GM12864 (cell line): ENCODE measurements at regions not wholly inside any gene's neighbourhood (a gene's known extent, or its start where the extent isn't known, plus 50 kb on each side); places are given as distances from the start of the nearest gene placed in this dataset.

Source experiments
- DNase-seq: peaks from one replicate; pipeline ENCODE4 v3.0.0-alpha.2; 2011; ENCODE audit warnings: low read depth
- H3K4me3 ChIP-seq: 2 replicates; pipeline ENCODE4 v1.5.1; 2011; ENCODE audit warnings: mild to moderate bottlenecking, low read depth, low read length, control low read depth
- TF ChIP-seq, protein P1 (sequence below): IDR thresholded peaks from 2 replicates; pipeline ENCODE4 v1.5.1; 2011; ENCODE audit warnings: low read depth, mild to moderate bottlenecking, moderate library complexity, low read length, control low read depth, inconsistent platforms; ENCODE audit errors: missing control alignments

DNA sequence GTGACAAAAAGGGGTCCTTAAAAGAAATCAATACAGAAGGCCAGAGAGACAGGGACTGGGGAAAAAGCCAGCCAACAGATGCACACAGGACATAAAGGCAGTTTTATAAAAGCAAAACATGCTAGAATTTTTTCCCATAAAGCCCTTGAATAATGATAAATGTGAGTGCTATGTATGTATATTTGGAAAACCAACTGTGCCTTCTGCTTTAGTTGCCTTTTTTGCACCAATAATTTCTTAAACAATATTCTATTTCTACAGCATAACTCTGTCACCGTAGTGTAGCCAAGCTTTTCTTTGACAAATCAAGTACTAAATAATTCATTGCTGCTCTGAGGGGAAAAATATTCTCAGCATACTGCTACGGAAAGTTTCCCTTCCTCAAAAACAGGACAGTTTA is 730.6 kb upstream of the NRSN1 start:
- H3K4me3 ChIP-seq, result no peak overlapping the region
- DNase-seq, result no peak
- TF ChIP-seq, protein P1, sequence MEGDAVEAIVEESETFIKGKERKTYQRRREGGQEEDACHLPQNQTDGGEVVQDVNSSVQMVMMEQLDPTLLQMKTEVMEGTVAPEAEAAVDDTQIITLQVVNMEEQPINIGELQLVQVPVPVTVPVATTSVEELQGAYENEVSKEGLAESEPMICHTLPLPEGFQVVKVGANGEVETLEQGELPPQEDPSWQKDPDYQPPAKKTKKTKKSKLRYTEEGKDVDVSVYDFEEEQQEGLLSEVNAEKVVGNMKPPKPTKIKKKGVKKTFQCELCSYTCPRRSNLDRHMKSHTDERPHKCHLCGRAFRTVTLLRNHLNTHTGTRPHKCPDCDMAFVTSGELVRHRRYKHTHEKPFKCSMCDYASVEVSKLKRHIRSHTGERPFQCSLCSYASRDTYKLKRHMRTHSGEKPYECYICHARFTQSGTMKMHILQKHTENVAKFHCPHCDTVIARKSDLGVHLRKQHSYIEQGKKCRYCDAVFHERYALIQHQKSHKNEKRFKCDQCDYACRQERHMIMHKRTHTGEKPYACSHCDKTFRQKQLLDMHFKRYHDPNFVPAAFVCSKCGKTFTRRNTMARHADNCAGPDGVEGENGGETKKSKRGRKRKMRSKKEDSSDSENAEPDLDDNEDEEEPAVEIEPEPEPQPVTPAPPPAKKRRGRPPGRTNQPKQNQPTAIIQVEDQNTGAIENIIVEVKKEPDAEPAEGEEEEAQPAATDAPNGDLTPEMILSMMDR, result no peak

GRCh38 chr6:23396949-23397348 is 729.1 kb upstream of the NRSN1 start:
- TF ChIP-seq, protein P1, result no peak
- no peak for DNase-seq
- H3K4me3 ChIP-seq, result no peak overlapping the region

DNA sequence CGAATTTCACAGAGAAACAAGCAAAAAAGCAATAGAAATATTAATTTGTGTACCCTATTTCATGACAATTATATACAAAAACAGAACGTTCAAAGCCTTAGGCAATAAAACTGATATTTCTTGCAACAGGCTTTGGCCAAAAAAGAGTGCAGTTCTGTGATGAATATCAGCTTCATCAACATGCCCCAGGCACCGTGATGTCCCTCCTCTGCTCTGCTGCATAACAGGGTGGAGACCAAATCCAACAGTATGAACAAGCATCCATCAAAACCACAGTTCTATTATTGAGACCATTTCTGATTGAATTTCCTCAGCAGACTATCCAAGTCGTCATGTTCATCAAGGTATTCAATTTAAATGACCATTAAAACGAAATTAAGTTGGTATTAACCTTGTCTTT is 722.6 kb upstream of the NRSN1 start:
- DNase-seq, result no peak
- no peak overlapping the region for H3K4me3 ChIP-seq
- TF ChIP-seq, protein P1, result no peak

GRCh38 chr6:23409531-23409930 is 716.5 kb upstream of the NRSN1 start:
- TF ChIP-seq, protein P1, result no peak
- DNase-seq, result no peak
- H3K4me3 ChIP-seq, result no peak overlapping the region

DNA sequence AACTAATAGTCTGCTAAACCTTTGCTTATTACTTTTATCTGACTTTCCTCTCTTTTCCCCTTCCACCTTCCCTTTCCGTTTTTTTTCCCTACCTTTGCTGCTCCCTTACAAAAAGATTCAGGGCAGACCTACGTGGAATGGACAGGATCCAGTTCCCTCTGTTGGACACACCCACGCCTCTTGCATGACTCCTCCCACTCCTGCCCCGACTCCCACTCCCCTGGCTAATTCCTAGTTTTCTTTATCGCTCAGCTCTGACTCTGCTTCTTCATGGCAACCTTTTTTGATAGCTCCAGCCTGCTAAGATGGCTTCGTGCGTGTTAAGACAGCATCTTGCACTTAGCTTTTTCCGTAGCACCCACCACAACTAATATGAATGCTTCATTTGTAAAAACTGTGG is 715.6 kb upstream of the NRSN1 start:
- TF ChIP-seq, protein P1, result no peak
- no peak for DNase-seq
- no peak overlapping the region for H3K4me3 ChIP-seq

- no peak overlapping the region for H3K4me3 ChIP-seq
- no peak for DNase-seq
- TF ChIP-seq, protein P1, result no peak
Measured at GRCh38 chr6:23412770-23413169, 713.2 kb upstream of the NRSN1 start.

DNA sequence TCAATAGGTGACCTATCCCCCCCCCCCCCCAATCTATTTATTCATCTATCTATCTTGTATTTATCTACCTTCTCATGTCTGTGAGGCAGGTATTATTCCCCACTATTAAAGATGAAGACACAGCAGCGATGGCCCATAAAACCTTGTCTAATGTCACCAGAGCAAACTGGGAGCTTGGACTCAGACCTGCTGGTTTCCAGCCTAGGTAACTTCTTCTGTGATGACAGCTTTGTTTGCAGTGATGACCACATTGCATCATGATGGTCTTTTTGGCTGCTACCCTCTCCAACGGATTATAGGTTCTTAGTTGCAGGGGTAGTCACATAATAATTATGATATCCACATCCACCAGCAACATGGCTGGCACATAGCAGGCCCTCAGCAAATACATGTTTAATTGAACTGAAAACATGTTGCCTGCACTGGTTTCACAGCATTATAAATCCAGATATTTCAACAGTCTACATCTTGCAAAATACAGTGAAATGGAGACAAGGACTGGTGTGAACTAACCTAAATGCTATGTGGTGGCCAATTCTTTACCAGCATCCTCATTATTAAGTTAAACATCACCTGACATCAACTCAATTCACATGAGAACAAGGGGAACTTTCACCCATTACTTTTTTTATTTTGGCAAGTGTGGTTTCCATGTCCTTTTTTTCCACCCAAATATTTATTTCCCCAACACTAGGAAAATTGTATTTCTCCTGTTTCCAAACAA is 712.5 kb upstream of the NRSN1 start:
- TF ChIP-seq, protein P1, result no peak
- no peak overlapping the region for H3K4me3 ChIP-seq
- DNase-seq, result no peak
